PC-9 (cell line): ENCODE measurements at regions not wholly inside any gene's neighbourhood (a gene's known extent, or its start where the extent isn't known, plus 50 kb on each side); places are given as distances from the start of the nearest gene placed in this dataset.
"Not testable (repeated sequence)": the region's sequence is repeated elsewhere in the genome, so short reads cannot be mapped to it uniquely, and the experiment has no call there.

Experiments used
- BruUV-seq: library from RNA; stranded (reverse); fragments of 400-500 nt; replicated peaks from 2 replicates; lab custom pipeline; 2021; lab: Mats Ljungman, UMichigan
- CTCF ChIA-PET: fragments of 300-600 bp; sonication (Branson Sonifier 250); formaldehyde crosslinking; loops from one replicate; lab custom pipeline; 2022; ENCODE audit warnings: antibody characterized with exemption; lab: Charles Lee
- POLR2A ChIA-PET: fragments of 300-600 bp; sonication (Branson Sonifier 250); formaldehyde crosslinking; loops from one replicate; lab custom pipeline; 2022; ENCODE audit warnings: antibody characterized with exemption; ENCODE audit not compliant: unreplicated experiment; lab: Charles Lee
- DNase-seq, 2 experiments: peaks; one replicate each; pipeline versions ENCODE4 v3.0.0 to v3.0.0-alpha.2; 2015 to 2022; ENCODE audit warnings: mixed read lengths in 1 of 2
- H2AFZ ChIP-seq: fragments of 200-600 bp; sonication (generic); 2 replicates; pipeline ENCODE4 v1.8.1; 2017; ENCODE audit warnings: antibody characterized with exemption
- H3F3A ChIP-seq: fragments of 200-600 bp; sonication (generic); 2 replicates; pipeline ENCODE4 v1.8.1; 2017; ENCODE audit warnings: antibody characterized with exemption, mild to moderate bottlenecking, low read depth; ENCODE audit not compliant: insufficient read depth
- H3K27ac ChIP-seq: fragments of 200-600 bp; sonication (generic); 2 replicates; pipeline ENCODE4 v1.6.1; 2016; ENCODE audit warnings: mixed run types
- H3K27me3 ChIP-seq: fragments of 200-600 bp; sonication (generic); 2 replicates; pipeline ENCODE4 v1.6.1; 2016; ENCODE audit warnings: low read depth, mixed run types; ENCODE audit not compliant: insufficient read depth
- H3K36me3 ChIP-seq: fragments of 200-600 bp; sonication (generic); 2 replicates; pipeline ENCODE4 v1.6.1; 2016; ENCODE audit warnings: low read depth, mixed run types
- H3K4me1 ChIP-seq: fragments of 200-600 bp; sonication (generic); replicated peaks from 2 replicates; pipeline ENCODE4 v1.6.1; 2016; ENCODE audit warnings: mixed run types; ENCODE audit not compliant: insufficient read depth
- H3K4me2 ChIP-seq: fragments of 200-600 bp; sonication (generic); 2 replicates; pipeline ENCODE4 v1.6.1; 2017; ENCODE audit warnings: mixed run types
- H3K4me3 ChIP-seq: fragments of 200-600 bp; sonication (generic); 2 replicates; pipeline ENCODE4 v1.6.1; 2016; ENCODE audit warnings: mixed run types
- H3K79me2 ChIP-seq: fragments of 200-600 bp; sonication (generic); 2 replicates; pipeline ENCODE4 v1.6.1; 2017; ENCODE audit warnings: low read depth, mixed run types
- H3K9me2 ChIP-seq: fragments of 200-600 bp; sonication (generic); 2 replicates; pipeline ENCODE4 v1.8.1; 2017; ENCODE audit warnings: mild to moderate bottlenecking; ENCODE audit not compliant: insufficient read depth
- H3K9me3 ChIP-seq: fragments of 200-600 bp; sonication (generic); 2 replicates; pipeline ENCODE4 v1.8.1; 2016; ENCODE audit warnings: low read depth; ENCODE audit not compliant: insufficient read depth
- H4K20me1 ChIP-seq: fragments of 200-600 bp; sonication (generic); 2 replicates; pipeline ENCODE4 v1.8.1; 2017; ENCODE audit not compliant: insufficient read depth
- CTCF ChIP-seq: fragments of 200-600 bp; sonication (generic); conservative IDR thresholded peaks from 2 replicates; pipeline ENCODE4 v1.6.1; 2017; ENCODE audit warnings: mixed run types, antibody characterized with exemption, mild to moderate bottlenecking, moderate library complexity
- EZH2 ChIP-seq: fragments of 200-600 bp; sonication (generic); IDR thresholded peaks from 2 replicates; pipeline ENCODE4 v1.8.0; 2017; ENCODE audit warnings: antibody characterized with exemption, low read depth
- intact Hi-C: fragments of 100-400 bp; cut with micrococcal nuclease; formaldehyde crosslinking; loops from one replicate; pipeline ENCODE4 v1.10.0; 2022; ENCODE audit not compliant: unreplicated experiment

GRCh38 chr14:83085136-83085535, 1551.5 kb upstream of the SEL1L start:
- no peaks in the 10 kb centered on the region for H3K36me3 ChIP-seq
- DNase-seq: no peak
- H3K9me2 ChIP-seq: no peaks in the 10 kb centered on the region
- POLR2A ChIA-PET: no interaction called here
- H3K4me1 ChIP-seq: no peaks in the 10 kb centered on the region
- CTCF ChIA-PET: no interaction called here
- H3K27me3 ChIP-seq: no peaks in the 10 kb centered on the region
- H3K27ac ChIP-seq: no peak overlapping the region
- no TSS peak for BruUV-seq
- no peaks in the 10 kb centered on the region for H3K79me2 ChIP-seq
- intact Hi-C loops: no loop called here
- H3K4me3 ChIP-seq: no peak overlapping the region
- no peaks in the 10 kb centered on the region for H4K20me1 ChIP-seq
- TF ChIP-seq CTCF (no peak), EZH2 (no peak)
- H3K4me2 ChIP-seq: no peak overlapping the region
- H3F3A ChIP-seq: no peaks in the 10 kb centered on the region
- no peak overlapping the region for H2AFZ ChIP-seq
- no peaks in the 10 kb centered on the region for H3K9me3 ChIP-seq

- CTCF ChIA-PET: no interaction called here
- POLR2A ChIA-PET: no interaction called here
- Histone ChIP-seq H3K79me2 (no peaks in the 10 kb centered on the region), H3K9me3 (no peaks in the 10 kb centered on the region), H3K4me1 (no peaks in the 10 kb centered on the region), H3K27me3 (no peaks in the 10 kb centered on the region), H3K4me3 (no peak overlapping the region), H4K20me1 (no peaks in the 10 kb centered on the region), H3K36me3 (no peaks in the 10 kb centered on the region), H3K9me2 (no peaks in the 10 kb centered on the region), H3K27ac (no peak overlapping the region), H2AFZ (no peak overlapping the region), H3F3A (no peaks in the 10 kb centered on the region), H3K4me2 (no peak overlapping the region)
- no TSS peak for BruUV-seq
- TF ChIP-seq EZH2 (no peak), CTCF (no peak)
- intact Hi-C loops: no loop called here
- no peak for DNase-seq
These were observed 1552.1 kb upstream of the SEL1L start for GRCh38 chr14:83085725-83086124.

- H4K20me1 ChIP-seq, H2AFZ ChIP-seq, H3F3A ChIP-seq, H3K9me2 ChIP-seq, H3K27me3 ChIP-seq, CTCF ChIA-PET, H3K79me2 ChIP-seq, H3K9me3 ChIP-seq, H3K27ac ChIP-seq, H3K36me3 ChIP-seq, DNase-seq, intact Hi-C loops, H3K4me1 ChIP-seq, BruUV-seq, POLR2A ChIA-PET, H3K4me2 ChIP-seq, H3K4me3 ChIP-seq: not testable (repeated sequence)
These were observed 1558.6 kb upstream of the SEL1L start for GRCh38 chr14:83091991-83092956.
